Left ventricle myocardium inferior (tissue), 1 donor: ENCODE measurements at regions not wholly inside any gene's neighbourhood (a gene's known extent, or its start where the extent isn't known, plus 50 kb on each side); places are given as distances from the start of the nearest gene placed in this dataset.

Experiments
- DNase-seq: peaks from one replicate; pipeline ENCODE4 v3.0.0-alpha.2; 2020
- H3K27ac ChIP-seq: fragments of 200-600 bp; replicated peaks from 2 replicates; pipeline ENCODE4 v1.8.0; 2021
- H3K27me3 ChIP-seq: fragments of 200-600 bp; 2 replicates; pipeline ENCODE4 v1.8.0; 2021; ENCODE audit warnings: low read depth
- H3K36me3 ChIP-seq: fragments of 200-600 bp; 2 replicates; pipeline ENCODE4 v1.8.0; 2021
- H3K4me1 ChIP-seq: fragments of 200-600 bp; 2 replicates; pipeline ENCODE4 v1.8.0; 2021
- H3K4me3 ChIP-seq: fragments of 200-600 bp; 2 replicates; pipeline ENCODE4 v1.8.0; 2021; ENCODE audit warnings: mild to moderate bottlenecking, moderate library complexity
- H3K9me3 ChIP-seq: fragments of 200-600 bp; replicated peaks from 2 replicates; pipeline ENCODE4 v1.8.0; 2021
- CTCF ChIP-seq: fragments of 200-600 bp; IDR thresholded peaks from 2 replicates; pipeline ENCODE4 v1.8.0; 2021; ENCODE audit warnings: antibody characterized with exemption, mild to moderate bottlenecking, borderline replicate concordance
- intact Hi-C: fragments of 100-400 bp; cut with micrococcal nuclease; formaldehyde crosslinking; loops from one replicate; pipeline ENCODE4 v1.11.0; 2022
- donor health status: DM: no; HTN: yes; CAD: no; lungs with severe emphysema.

- DNase-seq = no peak
- intact Hi-C loops = no loop called here
- H3K36me3 ChIP-seq = no peaks in the 10 kb centered on the region
- H3K9me3 ChIP-seq = peaks cover 11% of the 10 kb centered on the region
- no peak for TF ChIP-seq CTCF
- no peak overlapping the region for H3K27ac ChIP-seq
- no peaks in the 10 kb centered on the region for H3K4me1 ChIP-seq
- H3K4me3 ChIP-seq = no peak overlapping the region
- H3K27me3 ChIP-seq = no peaks in the 10 kb centered on the region
Measured at GRCh38 chr4:111770514-111770913, 374.7 kb upstream of the FAM241A start.

- H3K9me3 ChIP-seq = no peaks in the 10 kb centered on the region
- TF ChIP-seq CTCF = no peak
- H3K27ac ChIP-seq = no peak overlapping the region
- no peaks in the 10 kb centered on the region for H3K27me3 ChIP-seq
- no peak overlapping the region for H3K4me3 ChIP-seq
- DNase-seq = no peak
- H3K4me1 ChIP-seq = no peaks in the 10 kb centered on the region
- H3K36me3 ChIP-seq = no peaks in the 10 kb centered on the region
- intact Hi-C loops = no loop called here
Measured at GRCh38 chr4:111773858-111774257, 371.4 kb upstream of the FAM241A start.

GRCh38 chr4:111775556-111776297 is 369.5 kb upstream of the FAM241A start:
- intact Hi-C loops = no loop called here
- Histone ChIP-seq H3K4me1 (no peaks in the 10 kb centered on the region), H3K9me3 (no peaks in the 10 kb centered on the region), H3K4me3 (no peak overlapping the region), H3K27me3 (no peaks in the 10 kb centered on the region), H3K36me3 (no peaks in the 10 kb centered on the region), H3K27ac (no peak overlapping the region)
- DNase-seq = no peak
- no peak for TF ChIP-seq CTCF

- Histone ChIP-seq H3K27me3 (no peaks in the 10 kb centered on the region), H3K36me3 (no peaks in the 10 kb centered on the region), H3K27ac (no peak overlapping the region), H3K9me3 (no peaks in the 10 kb centered on the region), H3K4me1 (no peaks in the 10 kb centered on the region), H3K4me3 (no peak overlapping the region)
- intact Hi-C loops = no loop called here
- DNase-seq = no peak
- no peak for TF ChIP-seq CTCF
Measured at GRCh38 chr4:111776561-111776960, 368.7 kb upstream of the FAM241A start.

- H3K36me3 ChIP-seq = no peaks in the 10 kb centered on the region
- no peaks in the 10 kb centered on the region for H3K9me3 ChIP-seq
- intact Hi-C loops = no loop called here
- no peak overlapping the region for H3K27ac ChIP-seq
- H3K4me1 ChIP-seq = no peaks in the 10 kb centered on the region
- no peaks in the 10 kb centered on the region for H3K27me3 ChIP-seq
- H3K4me3 ChIP-seq = no peak overlapping the region
- no peak for TF ChIP-seq CTCF
- no peak for DNase-seq
Measured at GRCh38 chr4:111778543-111778942, 366.7 kb upstream of the FAM241A start.
